DMS114 treated with DMSO at 0.1 percent for 48 hours (cell line): ENCODE measurements at regions not wholly inside any gene's neighbourhood (a gene's known extent, or its start where the extent isn't known, plus 50 kb on each side); places are given as distances from the start of the nearest gene placed in this dataset.

ENCODE experiments used
- DNase-seq: peaks from one replicate; lab custom pipeline; 2025; ENCODE audit not compliant: unreplicated experiment; lab: John Stamatoyannopoulos, UW

DNA sequence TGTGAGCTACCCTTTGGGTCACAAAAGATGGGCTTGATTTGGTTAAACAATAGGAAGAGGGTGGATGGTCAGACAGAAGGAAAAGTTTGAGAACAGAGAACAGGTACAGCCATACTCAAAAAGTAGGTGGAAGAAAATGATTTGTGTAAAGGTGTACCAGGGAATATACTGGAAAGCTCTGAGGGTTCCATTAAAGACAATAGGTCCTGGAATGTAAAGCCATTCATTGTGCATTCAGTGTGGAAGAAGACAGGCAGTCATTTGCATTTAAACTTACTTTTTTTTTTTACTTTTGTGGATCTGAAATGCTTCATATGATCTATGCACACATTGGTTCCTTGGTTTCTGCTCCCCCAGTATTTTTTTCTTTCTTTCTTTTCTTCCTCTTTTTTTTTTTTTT, 581.4 kb upstream of the PIK3C3 start:
- no peak for DNase-seq

DNA sequence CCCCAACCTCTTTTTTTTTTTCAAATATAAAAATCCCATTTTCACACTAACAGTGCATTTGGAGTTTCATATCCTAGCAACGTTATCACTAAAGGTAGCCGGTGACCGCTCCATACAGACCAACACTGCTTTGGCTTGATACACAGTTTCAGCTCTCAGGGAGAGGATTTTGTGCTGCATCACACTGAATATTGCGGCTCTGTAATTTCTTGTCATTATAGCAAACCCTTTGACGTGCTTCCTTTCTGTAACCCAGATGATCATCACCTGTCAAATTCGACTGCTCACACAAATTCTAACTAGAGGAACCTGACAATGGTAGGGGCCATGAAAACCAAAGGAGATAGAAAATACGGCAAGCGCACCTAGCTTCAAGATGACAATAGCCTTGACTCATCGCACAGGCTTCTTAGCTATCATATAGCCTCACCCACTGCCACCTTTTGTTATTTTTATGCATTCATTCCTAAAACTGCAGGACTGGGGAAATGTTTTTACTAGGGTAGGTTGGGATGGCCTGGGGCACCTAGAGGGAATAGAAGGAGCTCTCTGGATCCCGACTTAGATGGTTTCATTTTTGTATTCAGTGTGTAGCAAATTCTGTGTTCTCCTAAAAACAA, 582.9 kb upstream of the PIK3C3 start:
- no peak for DNase-seq

DNA sequence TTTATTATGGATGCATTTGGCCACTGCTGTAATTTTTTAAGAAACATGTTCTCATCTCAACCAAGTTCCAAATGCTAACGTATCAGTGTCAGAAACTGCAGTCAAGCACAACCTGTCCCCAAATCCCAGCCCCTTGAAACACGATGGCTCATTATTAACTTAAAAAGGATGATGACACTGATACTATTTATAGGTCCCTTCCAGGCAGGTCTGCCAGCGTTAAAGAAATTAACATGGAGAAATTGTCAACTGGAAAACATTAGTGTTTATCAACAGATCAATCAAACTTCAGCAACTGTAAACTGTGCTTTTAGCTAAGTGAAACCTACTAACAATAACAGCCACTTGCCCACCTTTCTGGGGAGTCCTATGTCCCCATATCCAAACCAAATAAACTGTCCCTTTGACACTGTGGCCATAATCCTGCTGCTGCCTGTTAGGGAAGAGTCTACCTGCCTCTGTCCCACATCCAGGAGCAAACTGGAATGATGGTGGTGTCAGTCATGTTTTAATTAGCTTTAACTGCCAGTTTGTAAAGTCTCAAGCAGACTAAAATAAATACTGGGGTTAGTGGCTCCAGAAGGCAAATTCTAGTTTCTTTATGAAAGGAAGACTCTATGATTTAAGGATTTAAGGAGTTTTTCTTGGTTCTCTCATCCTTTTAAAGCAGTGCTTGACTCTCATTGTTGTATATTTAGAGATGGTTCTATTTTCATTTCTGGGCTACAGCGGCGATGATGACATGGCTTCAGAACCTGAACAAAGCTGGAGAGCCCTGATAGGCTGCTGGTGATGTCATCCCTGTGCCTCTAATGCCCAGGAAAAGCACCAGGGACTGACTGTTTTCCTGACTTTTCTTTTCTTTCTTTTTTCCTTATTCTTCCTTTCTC, 583.6 kb upstream of the PIK3C3 start:
- no peak for DNase-seq

DNA sequence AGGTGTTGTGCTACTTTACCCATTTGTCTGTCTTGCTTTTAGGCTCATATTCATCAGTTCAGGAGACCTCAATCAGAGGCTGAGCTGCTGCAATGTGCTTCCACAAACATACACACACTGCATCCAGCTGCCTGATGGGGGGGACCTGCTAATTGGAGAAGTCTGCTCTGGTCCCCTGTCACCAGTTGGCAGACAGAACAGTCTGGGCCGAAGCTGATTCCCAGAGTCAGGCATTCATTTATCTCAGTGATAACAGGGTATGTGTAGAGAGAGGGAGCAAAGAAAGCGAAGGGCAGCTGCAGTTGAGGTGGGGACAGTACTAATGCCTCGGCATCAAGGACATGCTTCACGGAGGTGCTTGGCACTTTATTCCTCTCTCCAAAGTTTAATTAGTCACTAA, 584.3 kb upstream of the PIK3C3 start:
- no peak for DNase-seq

DNA sequence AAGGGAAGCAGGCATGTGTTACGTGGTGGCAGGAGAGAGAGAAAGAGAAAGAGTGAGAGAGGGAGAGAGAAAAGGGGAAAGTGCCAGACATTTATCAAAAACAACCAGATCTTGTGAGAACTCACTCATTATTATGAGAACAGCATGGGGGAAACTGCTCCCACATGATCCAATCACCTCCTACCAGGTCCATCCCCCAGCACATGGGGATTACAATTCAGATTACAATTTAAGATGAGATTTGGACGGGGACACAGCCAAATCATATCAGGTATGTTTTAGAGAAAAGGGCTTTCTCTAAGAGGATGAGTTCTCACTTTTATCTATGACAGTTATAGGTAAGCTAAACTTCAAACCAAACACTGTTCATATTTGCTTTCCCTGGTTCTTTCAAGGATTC, 597.3 kb upstream of the PIK3C3 start:
- DNase-seq: no peak

DNA sequence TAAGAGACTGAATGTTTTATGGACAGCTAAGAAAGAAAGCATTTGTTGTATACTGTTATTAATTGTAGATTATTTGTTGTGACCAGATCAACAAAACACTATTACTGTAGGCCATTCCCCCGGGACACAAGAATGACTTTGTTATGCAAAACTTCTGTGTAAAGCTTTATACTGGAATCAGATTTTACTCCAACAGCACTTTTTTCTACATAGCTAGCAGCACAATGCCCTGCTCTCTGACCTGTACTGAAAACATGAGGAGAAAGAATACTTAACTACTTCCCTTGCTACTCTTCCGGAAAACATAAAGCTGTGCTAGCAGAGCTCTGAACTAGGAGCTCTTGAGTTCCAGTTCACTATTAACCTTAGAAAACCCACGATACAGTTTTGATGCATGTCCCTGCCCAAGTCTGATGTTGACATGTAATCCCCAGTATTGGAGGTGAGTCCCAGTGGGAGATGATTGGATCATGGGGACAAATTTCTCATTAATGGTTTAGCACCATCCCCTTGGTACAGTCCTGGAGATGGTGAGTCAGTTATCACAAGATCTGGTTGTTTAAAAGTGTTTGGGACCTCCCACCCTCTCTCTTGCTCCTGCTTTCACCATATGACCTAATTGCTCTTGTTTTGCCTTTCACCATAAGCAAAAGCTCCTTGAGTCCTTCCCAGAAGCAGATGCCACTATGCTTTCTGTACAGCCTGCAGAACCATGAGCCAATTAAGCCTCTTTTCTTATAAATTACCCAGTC, 601.1 kb upstream of the PIK3C3 start:
- DNase-seq: no peak

DNA sequence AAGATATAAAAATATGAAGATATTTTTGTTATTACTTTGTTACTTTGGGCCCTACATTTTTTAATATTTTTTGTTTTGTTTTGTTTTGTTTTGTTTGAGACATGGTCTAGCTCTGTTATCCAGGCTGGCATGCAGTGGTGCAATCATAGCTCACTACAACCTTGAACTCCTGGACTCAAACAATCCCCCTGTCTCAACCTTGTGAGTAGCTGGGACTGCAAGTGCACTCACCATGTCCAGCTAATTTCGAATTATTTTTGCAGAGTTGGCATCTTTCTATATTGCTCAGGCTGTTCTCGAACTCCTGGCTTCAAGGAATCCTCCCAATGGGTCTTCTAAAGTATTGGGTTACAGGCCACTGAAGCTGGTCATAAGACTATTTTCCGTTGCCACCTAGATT, 603.6 kb upstream of the PIK3C3 start:
- DNase-seq: no peak

DNA sequence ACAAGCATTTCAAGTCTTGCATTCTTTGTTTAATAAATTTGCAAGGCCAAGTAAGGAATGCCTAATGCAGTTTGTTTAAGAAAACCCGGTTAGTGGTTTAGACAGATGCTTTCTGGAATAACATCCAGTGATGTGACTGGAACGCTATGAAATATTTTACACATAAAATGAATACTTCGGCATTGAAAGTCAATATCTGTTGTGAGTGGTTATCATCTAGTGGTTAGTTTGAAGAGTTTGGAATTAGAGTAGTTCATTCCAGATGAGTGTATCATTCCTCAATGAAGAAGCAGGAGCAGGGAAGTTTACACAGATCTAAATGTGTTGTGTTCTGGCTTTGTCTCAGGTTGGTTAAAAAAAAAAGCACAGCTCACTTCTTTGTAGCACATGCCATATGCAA, 608.0 kb upstream of the PIK3C3 start:
- DNase-seq: no peak

DNA sequence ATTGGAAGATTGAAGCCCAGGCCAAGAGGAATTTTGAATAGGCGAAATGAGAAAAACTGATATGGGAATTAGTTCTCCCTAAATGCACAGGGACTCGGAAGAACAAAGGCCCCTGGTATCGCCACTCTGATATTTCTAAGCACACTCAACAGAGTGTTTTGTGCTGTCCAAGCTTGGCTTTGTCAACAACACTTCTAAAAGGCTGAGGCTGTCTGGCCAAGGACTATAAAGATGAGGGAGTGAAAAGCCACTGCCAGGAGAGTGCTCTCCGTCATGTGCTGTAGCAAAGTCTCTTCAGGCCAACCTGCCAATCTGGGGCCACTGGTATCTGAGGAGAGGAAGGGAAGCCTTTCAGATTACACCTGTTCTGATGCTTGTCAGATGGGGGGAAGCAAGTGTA, 611.2 kb upstream of the PIK3C3 start:
- no peak for DNase-seq

DNA sequence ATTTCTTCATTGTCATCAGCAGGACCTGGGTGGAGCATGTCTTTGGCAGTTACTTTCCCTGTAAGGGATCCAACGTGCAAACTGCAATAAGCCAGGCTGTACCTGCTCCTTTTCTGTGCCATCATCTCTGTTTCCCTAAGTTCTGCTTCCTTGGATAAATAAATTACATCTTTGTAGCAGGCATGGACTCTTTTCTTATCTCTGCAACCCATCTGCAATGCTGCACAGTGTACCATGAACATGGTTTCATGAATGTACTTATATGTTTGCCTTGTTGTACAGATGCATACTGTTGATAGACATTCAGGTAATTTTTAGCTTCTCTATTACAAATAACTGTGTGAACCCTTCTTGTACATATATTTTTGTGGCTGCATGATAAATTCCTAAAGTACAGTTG, 616.7 kb upstream of the PIK3C3 start:
- no peak for DNase-seq

DNA sequence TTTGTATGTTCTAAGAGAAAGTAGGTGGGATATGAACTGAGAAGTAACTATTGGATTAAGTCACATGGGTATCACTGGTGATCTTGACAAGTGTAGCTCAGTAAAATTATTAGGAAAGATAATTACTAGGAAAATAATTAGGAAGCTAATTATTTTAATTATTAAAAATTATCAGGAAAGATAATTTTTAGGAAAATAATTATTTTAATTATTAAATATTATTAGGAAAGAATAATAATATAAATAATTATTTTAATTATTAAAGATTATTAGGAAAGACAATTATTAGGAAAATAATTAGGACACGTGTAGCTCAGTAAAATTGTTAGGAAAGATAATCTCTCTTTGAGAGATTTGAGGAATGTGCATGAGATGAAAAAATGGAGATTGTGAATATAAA, 623.4 kb upstream of the PIK3C3 start:
- DNase-seq: no peak

DNA sequence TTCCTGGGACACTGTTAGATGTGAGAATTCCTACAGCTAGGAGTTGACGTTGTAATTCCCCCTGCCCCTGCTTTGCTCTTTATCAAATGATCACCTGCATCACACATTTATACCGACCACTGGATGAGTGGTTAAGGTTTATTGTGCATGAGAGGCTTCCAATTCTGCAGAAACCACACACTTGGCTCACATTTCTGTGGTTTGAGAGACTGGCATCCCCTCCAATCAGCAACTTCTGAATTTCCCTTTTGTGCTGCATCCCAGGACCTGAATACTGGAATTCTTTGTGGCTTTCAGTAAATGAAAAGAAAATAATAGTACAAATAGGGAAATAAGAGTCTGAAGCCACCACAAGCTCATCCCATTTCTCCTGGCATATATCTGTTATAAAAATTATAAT, 628.7 kb upstream of the PIK3C3 start:
- no peak for DNase-seq

DNA sequence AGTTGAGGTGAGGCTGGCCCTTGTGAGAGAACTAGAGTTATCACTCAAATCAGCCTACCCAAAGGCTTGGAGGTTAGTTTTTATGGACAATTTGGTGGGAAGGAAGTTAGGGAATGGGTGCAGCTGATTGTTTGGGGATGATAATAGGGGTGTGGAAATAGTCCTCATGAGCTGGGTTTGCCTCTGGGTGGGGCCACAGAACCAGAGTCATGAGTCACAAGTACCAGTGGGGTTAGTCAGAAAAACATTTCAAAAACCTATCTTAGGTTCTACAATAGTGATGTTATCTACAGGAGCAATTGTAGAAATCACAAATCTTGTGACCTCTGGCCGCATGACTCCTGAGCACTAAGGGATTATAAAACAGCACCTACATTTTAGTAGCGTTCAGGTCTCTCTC, 630.1 kb upstream of the PIK3C3 start:
- DNase-seq: no peak

DNA sequence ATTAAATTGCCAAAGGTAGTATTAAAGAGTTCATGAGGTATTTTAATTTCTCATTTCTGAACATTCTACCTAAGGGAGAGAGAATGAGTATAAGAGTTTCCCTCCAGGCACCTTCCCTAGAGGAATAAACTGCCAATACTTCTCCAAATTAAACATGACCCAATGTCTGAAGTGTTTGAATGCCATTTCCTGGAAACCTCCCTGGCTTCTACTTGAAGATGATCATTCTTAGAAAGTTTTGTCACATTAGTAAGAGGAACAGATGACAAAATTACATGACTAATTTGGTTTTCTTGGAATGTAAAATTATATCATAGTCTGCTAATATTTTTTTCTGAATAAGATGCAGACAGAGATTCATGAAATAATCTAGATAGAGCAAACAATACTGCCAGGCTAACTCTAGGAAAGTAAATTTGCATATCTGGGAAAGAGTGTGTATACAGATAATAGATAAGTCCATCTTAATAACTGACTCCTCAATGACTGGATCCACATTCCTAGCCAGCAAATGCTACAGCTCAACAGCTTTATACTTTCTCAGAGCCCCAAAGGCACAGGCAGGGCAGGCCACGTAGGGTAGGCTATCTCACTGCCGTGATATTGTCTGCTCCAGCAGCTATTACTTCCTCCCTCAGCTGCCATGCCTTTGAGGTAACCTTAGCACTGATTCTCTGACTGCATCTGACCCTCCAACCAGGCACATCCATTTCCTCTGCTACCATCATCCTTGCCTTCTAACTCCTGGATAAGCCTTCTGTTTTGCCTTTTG, 630.8 kb upstream of the PIK3C3 start:
- no peak for DNase-seq

DNA sequence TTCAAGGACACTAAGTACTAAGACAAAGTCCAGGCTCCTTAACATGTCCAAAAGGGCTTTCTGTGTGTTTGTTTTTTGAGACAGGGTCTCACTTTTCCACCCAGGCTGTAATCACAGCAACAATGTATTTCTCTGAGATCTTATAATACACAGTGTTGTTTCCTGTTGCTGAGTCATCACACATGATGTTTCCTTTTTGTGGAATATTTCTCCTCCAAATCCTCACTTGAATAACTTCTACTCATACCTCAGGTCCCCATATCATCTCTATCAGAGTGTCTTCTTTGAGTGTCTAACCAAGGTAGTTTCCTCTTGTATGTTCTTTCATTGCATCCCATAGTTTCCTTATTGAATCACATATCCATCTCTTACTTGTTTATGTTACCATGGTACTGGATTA, 632.0 kb upstream of the PIK3C3 start:
- no peak for DNase-seq

DNA sequence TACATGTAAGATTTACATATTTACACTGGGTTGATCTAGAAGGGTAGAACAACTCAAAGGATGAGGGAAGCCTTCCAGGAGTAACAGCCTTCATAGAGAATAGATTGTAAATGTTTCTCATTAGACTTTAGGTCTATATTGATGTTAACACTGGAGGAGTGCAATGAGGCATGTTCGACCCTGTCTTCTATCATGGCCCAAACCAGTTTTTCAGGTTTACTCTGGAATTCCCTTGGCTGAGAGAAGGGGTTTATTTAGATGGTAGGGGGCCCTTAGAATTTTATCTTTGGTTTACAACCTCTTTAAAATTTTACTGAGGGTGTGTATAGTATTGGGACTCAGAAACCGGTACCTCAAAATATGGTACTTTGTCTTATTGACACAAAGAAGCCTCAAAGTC, 634.9 kb upstream of the PIK3C3 start:
- DNase-seq: no peak

DNA sequence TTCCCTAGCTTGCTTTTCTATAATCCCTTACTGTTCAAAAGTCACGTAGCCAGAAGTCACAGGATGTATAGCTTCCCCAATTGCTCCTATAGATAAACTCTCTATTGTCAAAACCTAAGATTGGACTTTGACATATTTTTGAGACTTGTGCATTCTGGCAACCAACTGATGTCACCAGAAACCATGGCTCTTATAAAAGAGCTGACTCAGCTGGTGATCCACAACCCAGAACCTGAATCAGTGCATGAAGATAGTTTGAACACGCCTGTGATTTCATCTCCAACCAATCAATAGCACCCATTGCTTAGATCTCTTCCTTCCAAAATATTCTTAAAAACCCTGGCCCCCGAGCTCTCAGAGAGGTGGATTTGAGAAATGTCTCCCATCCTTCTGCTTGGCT, 639.9 kb upstream of the PIK3C3 start:
- no peak for DNase-seq

DNA sequence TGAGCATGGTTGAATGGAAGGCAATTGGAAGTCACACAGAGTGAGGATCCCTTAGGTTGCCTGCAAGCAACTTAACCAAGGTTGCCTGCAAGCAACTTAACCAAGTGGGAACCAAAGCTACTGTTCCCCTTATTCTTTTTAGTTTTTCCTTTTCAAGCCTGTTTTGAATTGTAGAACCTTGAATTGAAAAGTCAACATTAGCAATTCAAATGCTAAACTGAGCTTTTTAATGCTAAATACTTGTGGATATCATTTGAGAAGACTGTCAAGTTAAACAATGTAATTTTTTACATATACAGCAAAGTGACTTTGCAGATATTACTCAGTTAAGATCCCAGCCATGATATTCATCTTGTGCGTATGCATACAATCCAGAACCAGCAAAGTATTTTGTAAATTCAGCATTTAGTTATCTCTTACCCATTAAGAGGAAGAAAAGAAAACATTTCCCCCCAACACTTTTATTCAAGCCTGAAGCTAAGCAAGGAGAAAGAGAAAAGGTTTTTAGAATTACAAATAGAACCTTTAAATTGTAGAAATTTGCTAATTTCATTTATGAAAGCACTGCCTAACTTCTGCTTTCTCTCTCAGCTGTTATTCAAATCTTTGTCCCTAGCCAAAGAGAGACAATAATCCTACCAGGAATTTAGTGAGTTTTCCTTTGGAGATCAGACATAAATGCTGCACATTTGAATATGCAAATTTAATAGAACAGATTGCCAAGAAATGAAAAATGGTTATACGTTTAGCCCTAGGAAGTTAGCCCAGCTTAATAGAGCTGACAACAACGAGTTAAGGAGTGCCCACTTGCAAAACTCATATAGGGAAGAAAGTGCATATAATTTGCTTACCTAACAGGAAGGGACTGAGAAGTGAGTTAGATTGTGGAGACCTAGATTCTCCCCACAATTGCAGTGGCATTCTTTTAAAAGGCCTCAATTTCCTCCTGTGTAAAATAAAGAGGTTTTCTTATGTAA, 643.2 kb upstream of the PIK3C3 start:
- DNase-seq: no peak

DNA sequence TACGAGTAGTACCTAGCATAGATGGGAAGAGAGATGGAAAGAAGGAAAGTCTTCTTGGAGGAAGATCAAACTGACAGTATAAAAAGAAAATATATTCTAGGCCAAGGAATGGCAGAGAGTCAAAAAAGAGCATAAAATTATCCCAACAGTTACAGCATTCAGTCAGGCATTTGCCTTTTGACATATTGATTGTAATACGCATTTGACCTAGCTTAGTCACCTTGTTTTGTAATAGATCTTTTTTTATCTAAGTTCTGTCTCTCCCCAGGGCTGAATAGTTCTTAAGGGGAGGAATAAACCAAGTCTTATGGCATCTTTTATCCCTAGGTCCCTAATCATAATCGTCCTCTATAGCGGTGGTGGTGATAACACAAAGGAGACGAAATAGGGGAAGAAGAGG, 657.3 kb upstream of the PIK3C3 start:
- DNase-seq: no peak

DNA sequence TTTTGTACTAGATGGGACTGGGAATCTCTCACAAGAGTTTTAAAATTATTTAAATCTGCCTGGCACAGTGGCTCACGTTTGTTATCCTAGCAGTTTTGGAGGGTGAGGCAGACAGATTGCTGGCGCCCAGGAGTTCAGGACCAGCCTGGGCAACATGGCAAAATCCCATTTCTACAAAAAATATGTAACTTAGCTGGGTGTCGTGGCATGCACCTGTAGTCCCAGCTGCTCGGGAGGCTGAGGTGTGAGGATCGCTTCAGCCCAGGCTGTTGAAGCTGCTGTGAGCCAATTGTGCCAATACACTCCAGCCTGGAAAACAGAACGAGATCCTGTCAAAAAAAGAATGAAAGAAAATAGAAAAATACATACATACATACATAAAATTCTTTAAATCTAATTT, 685.7 kb upstream of the PIK3C3 start:
- DNase-seq: no peak
